Osteoblast (primary cell): ENCODE measurements at regions not wholly inside any gene's neighbourhood (a gene's known extent, or its start where the extent isn't known, plus 50 kb on each side); places are given as distances from the start of the nearest gene placed in this dataset.

Source experiments
- DNase-seq: peaks from one replicate; pipeline ENCODE4 v3.0.0; 2011; ENCODE audit warnings: low spot score, mixed read lengths; ENCODE audit not compliant: insufficient read length; ENCODE audit errors: missing footprints
- H2AFZ ChIP-seq: 2 replicates; pipeline ENCODE4 v1.6.0; 2011; ENCODE audit warnings: mild to moderate bottlenecking, low read length
- H3K27ac ChIP-seq: 2 replicates; pipeline ENCODE4 v1.5.1; 2011; ENCODE audit warnings: mild to moderate bottlenecking, low read depth, low read length, moderate library complexity
- H3K27me3 ChIP-seq: 2 replicates; pipeline ENCODE4 v1.6.0; 2012; ENCODE audit warnings: mild to moderate bottlenecking, control low read depth, inconsistent platforms, low read length, moderate library complexity; ENCODE audit not compliant: insufficient read depth
- H3K36me3 ChIP-seq: 2 replicates; pipeline ENCODE4 v1.5.1; 2011; ENCODE audit warnings: mild to moderate bottlenecking, low read length, control low read depth, moderate library complexity; ENCODE audit not compliant: insufficient read depth
- H3K4me1 ChIP-seq: 2 replicates; pipeline ENCODE4 v1.5.1; 2011; ENCODE audit warnings: mild to moderate bottlenecking, low read length, control low read depth, moderate library complexity; ENCODE audit not compliant: insufficient read depth
- H3K4me2 ChIP-seq: 2 replicates; pipeline ENCODE4 v1.6.0; 2011; ENCODE audit warnings: mild to moderate bottlenecking, low read length; ENCODE audit not compliant: insufficient read depth
- H3K4me3 ChIP-seq: fragments of 200-600 bp; sonication (generic); 3 replicates; pipeline ENCODE4 v1.5.1; 2012; ENCODE audit warnings: mild to moderate bottlenecking, low read length, inconsistent platforms; ENCODE audit not compliant: insufficient read depth
- H3K79me2 ChIP-seq: 2 replicates; pipeline ENCODE4 v1.6.0; 2012; ENCODE audit warnings: mild to moderate bottlenecking, low read length, control low read depth, inconsistent platforms; ENCODE audit not compliant: insufficient read depth
- H3K9me3 ChIP-seq: 2 replicates; pipeline ENCODE4 v1.5.1; 2011; ENCODE audit warnings: low read depth, low read length, control low read depth
- H4K20me1 ChIP-seq: 2 replicates; pipeline ENCODE4 v1.6.0; 2012; ENCODE audit warnings: mild to moderate bottlenecking, low read length, control low read depth; ENCODE audit not compliant: insufficient read depth
- CTCF ChIP-seq: IDR thresholded peaks from 2 replicates; pipeline ENCODE4 v1.5.1; 2011; ENCODE audit warnings: mild to moderate bottlenecking, low read depth, low read length, moderate library complexity; ENCODE audit errors: extremely low read depth

GRCh38 chr7:4436936-4437335 lies 245.2 kb upstream of the FOXK1 start:
- no peak overlapping the region for H2AFZ ChIP-seq
- no peaks in the 10 kb centered on the region for H3K27me3 ChIP-seq
- no peak overlapping the region for H3K27ac ChIP-seq
- H3K79me2 ChIP-seq = no peaks in the 10 kb centered on the region
- no peak for DNase-seq
- no peaks in the 10 kb centered on the region for H4K20me1 ChIP-seq
- H3K9me3 ChIP-seq = no peaks in the 10 kb centered on the region
- no peak overlapping the region for H3K4me2 ChIP-seq
- H3K36me3 ChIP-seq = no peaks in the 10 kb centered on the region
- no peak for TF ChIP-seq CTCF
- no peaks in the 10 kb centered on the region for H3K4me1 ChIP-seq
- no peak overlapping the region for H3K4me3 ChIP-seq

GRCh38 chr7:4437916-4438315 lies 244.2 kb upstream of the FOXK1 start:
- H3K4me3 ChIP-seq = no peak overlapping the region
- no peaks in the 10 kb centered on the region for H4K20me1 ChIP-seq
- no peak overlapping the region for H2AFZ ChIP-seq
- no peak for TF ChIP-seq CTCF
- no peaks in the 10 kb centered on the region for H3K27me3 ChIP-seq
- no peak for DNase-seq
- H3K36me3 ChIP-seq = no peaks in the 10 kb centered on the region
- H3K79me2 ChIP-seq = no peaks in the 10 kb centered on the region
- H3K27ac ChIP-seq = no peak overlapping the region
- no peak overlapping the region for H3K4me2 ChIP-seq
- H3K9me3 ChIP-seq = no peaks in the 10 kb centered on the region
- no peaks in the 10 kb centered on the region for H3K4me1 ChIP-seq

GRCh38 chr7:4438723-4439245 lies 243.3 kb upstream of the FOXK1 start:
- no peaks in the 10 kb centered on the region for H3K36me3 ChIP-seq
- H3K9me3 ChIP-seq = no peaks in the 10 kb centered on the region
- H3K79me2 ChIP-seq = no peaks in the 10 kb centered on the region
- H3K4me3 ChIP-seq = no peak overlapping the region
- H2AFZ ChIP-seq = no peak overlapping the region
- DNase-seq = no peak
- no peaks in the 10 kb centered on the region for H4K20me1 ChIP-seq
- no peak overlapping the region for H3K4me2 ChIP-seq
- H3K27ac ChIP-seq = no peak overlapping the region
- H3K27me3 ChIP-seq = no peaks in the 10 kb centered on the region
- no peak for TF ChIP-seq CTCF
- no peaks in the 10 kb centered on the region for H3K4me1 ChIP-seq

GRCh38 chr7:4439444-4439843 lies 242.7 kb upstream of the FOXK1 start:
- H3K36me3 ChIP-seq = no peaks in the 10 kb centered on the region
- H3K27me3 ChIP-seq = no peaks in the 10 kb centered on the region
- TF ChIP-seq CTCF = no peak
- no peak overlapping the region for H3K27ac ChIP-seq
- H3K9me3 ChIP-seq = no peaks in the 10 kb centered on the region
- no peak overlapping the region for H3K4me3 ChIP-seq
- H3K4me2 ChIP-seq = no peak overlapping the region
- H3K4me1 ChIP-seq = no peaks in the 10 kb centered on the region
- no peaks in the 10 kb centered on the region for H3K79me2 ChIP-seq
- H2AFZ ChIP-seq = no peak overlapping the region
- no peak for DNase-seq
- no peaks in the 10 kb centered on the region for H4K20me1 ChIP-seq
